ENCODE measurements at regions not wholly inside any gene's neighbourhood (a gene's known extent, or its start where the extent isn't known, plus 50 kb on each side); places are given as distances from the start of the nearest gene placed in this dataset.

DNA sequence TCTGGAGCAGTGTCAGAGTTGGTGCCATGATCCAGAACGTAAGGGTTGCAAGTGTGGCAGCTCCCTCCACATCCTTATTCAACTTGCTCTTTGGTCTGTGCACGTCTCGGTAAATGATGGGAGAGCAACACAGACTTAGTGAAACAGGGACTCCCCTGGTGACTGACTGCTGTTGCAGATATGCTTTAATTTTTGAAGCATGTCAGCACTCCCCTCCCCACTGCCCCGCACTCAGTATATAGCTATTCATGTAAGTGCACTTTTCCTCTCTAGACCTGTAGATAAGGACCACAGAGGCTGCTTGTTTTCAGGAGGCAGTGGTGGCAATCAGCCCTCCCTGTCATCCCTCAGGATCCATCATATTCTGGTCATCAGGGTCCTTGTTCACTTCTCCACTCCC is 470.9 kb downstream of the IRS2 start:
- no peak for TF ChIP-seq CTCF (IDR thresholded peaks at IDR 0.05; ENCODE audit: borderline replicate concordance, extremely low read depth, low read length, poor library complexity, severe bottlenecking)
- no peak for TF ChIP-seq EZH2 (IDR thresholded peaks at IDR 0.05; ENCODE audit: borderline replicate concordance, low read depth, low read length, severe bottlenecking)

All from DND-41 (cell line).